Transverse colon (tissue), 4 donors: ENCODE measurements at regions not wholly inside any gene's neighbourhood (a gene's known extent, or its start where the extent isn't known, plus 50 kb on each side); places are given as distances from the start of the nearest gene placed in this dataset.

Experiments
- DNase-seq: peaks from one replicate; pipeline ENCODE4 v3.0.0-alpha.2; 2019
- H3K27ac ChIP-seq, 4 donors: fragments of 200-600 bp; sonication (generic); 2 replicates each; pipeline ENCODE4 v1.5.1; 2016 to 2018; ENCODE audit warnings: inconsistent platforms in 4 of 4
- H3K27me3 ChIP-seq: fragments of 200-600 bp; sonication (generic); 2 replicates; pipeline ENCODE4 v1.5.1; 2017; ENCODE audit warnings: inconsistent platforms
- H3K36me3 ChIP-seq, 4 donors: fragments of 200-600 bp; sonication (generic); 2 replicates each; pipeline ENCODE4 v1.5.1; 2017 to 2019; ENCODE audit warnings: inconsistent platforms in 4 of 4
- H3K4me1 ChIP-seq, 4 donors: fragments of 200-600 bp; sonication (generic); 2 replicates each; pipeline ENCODE4 v1.5.1; 2017 to 2020; ENCODE audit warnings: inconsistent platforms in 4 of 4
- H3K4me3 ChIP-seq, 4 donors: fragments of 200-600 bp; sonication (generic); 1 replicate in 1 of 4; 2 replicates in 3 of 4; pipeline versions ENCODE4 v1.5.1 to v1.6.1; 2017 to 2019; ENCODE audit warnings: inconsistent platforms in 4 of 4
- H3K9me3 ChIP-seq, 2 donors: fragments of 200-600 bp; sonication (generic); 2 replicates each; pipeline ENCODE4 v1.5.1; 2017 to 2019; ENCODE audit warnings: inconsistent platforms in 2 of 2
- CTCF ChIP-seq, 5 experiments: fragments of 200-600 bp in 3 of 5; fragments of 450-650 bp in 2 of 5; sonication (generic) in 3 of 5; IDR thresholded peaks; 1 replicate in 2 of 5; 2 replicates in 3 of 5; pipeline ENCODE4 v1.5.1; 2016 to 2017; ENCODE audit warnings: antibody characterized with exemption in 5 of 5, inconsistent platforms in 3 of 5, mild to moderate bottlenecking in 2 of 5, moderate library complexity in 1 of 5
- EP300 ChIP-seq: sonication (generic); formaldehyde crosslinking; IDR thresholded peaks from one replicate; pipeline ENCODE4 v1.6.1; 2017; ENCODE audit warnings: antibody characterized with exemption, low read depth
- POLR2A ChIP-seq: fragments of 450-650 bp; IDR thresholded peaks from one replicate; pipeline ENCODE4 v1.6.1; 2016; ENCODE audit warnings: antibody characterized with exemption, mild to moderate bottlenecking, moderate library complexity
- POLR2AphosphoS5 ChIP-seq, 3 donors: sonication (generic); formaldehyde crosslinking; IDR thresholded peaks; one replicate each; pipeline ENCODE4 v1.6.1; 2016; ENCODE audit warnings: antibody characterized with exemption in 3 of 3
- WGBS, 2 donors: methylation state at CpG; one replicate each; pipeline ENCODE4 v1.1.5; 2018; ENCODE audit warnings: low coverage in 1 of 2; 5-methylcytosine and 5-hydroxymethylcytosine counted together
- in situ Hi-C, 4 donors: fragments of 200-750 bp; cut with MboI; loops; one replicate each; pipeline versions ENCODE4 v1.15.0 to v1.15.1; 2017; ENCODE audit warnings: low sequenced_read_pairs in 3 of 4, low pct_ligation_motif_present in 1 of 4, low pct_unique_long_range_greater_than_20kb in 1 of 4
- intact Hi-C: fragments of 100-400 bp; cut with DNase I; formaldehyde crosslinking; loops from one replicate; pipeline ENCODE4 v1.15.1; 2023; ENCODE audit warnings: low total_unique reads

DNA sequence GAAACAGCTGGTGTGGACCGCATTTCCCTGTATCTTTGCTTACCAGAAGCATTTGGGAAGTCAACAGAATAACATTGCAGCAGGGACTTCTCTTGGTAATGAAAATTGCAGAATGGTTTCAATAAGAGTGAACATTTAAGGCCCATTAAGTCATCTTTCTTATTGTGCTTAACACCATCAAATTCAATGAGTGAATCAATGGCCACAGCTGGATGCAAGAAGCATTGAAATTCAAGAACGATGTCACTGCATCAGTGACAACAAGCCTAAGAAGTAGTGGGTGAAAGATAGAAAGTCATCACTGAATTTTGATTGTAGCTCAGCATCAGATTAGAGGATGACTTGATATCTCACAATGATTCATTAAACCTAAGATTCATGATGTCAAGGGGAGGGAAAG lies 93.9 kb upstream of the GPM6A start:
- Histone ChIP-seq H3K27ac (no peak overlapping the region), H3K4me1 (no peaks in the 10 kb centered on the region), H3K9me3 (no peaks in the 10 kb centered on the region), H3K4me3 (no peak overlapping the region), H3K27me3 (no peaks in the 10 kb centered on the region), H3K36me3 (no peaks in the 10 kb centered on the region)
- intact Hi-C loops, result no loop called here
- TF ChIP-seq EP300 (no peak), CTCF (IDR thresholded peaks at IDR 0.05) (no peak)
- in situ Hi-C loops, result no loop called here
- 82 to 84% methylated on average over 2 of the region's 2 CpGs for WGBS, 2 donors
- DNase-seq, result no peak

GRCh38 chr4:175906384-175906783 lies 94.3 kb upstream of the GPM6A start:
- Histone ChIP-seq H3K36me3 (no peaks in the 10 kb centered on the region), H3K9me3 (no peaks in the 10 kb centered on the region), H3K27ac (no peak overlapping the region), H3K4me3 (no peak overlapping the region), H3K27me3 (no peaks in the 10 kb centered on the region), H3K4me1 (no peaks in the 10 kb centered on the region)
- in situ Hi-C loops (no loop called here), intact Hi-C loops (no loop called here)
- TF ChIP-seq POLR2AphosphoS5 (IDR thresholded peaks at IDR 0.05) (no peak), POLR2A (no peak), EP300 (no peak), CTCF (IDR thresholded peaks at IDR 0.05) (no peak)
- DNase-seq, result no peak
- 87 to 91% methylated on average over 5 of the region's 5 CpGs for WGBS, 2 donors

- no peaks in the 10 kb centered on the region for H3K27me3 ChIP-seq
- 54 to 80% methylated on average over 3 to 4 of the region's 4 CpGs for WGBS, 2 donors
- intact Hi-C loops, result no loop called here
- no peak for TF ChIP-seq POLR2AphosphoS5 (IDR thresholded peaks at IDR 0.05)
- no peak for TF ChIP-seq POLR2A
- TF ChIP-seq CTCF (IDR thresholded peaks at IDR 0.05), result no peak
- no peak for TF ChIP-seq EP300
- no peaks in the 10 kb centered on the region for H3K36me3 ChIP-seq
- in situ Hi-C loops, result no loop called here
- no peaks in the 10 kb centered on the region for H3K4me1 ChIP-seq
- H3K27ac ChIP-seq, result no peak overlapping the region
- no peak for DNase-seq
- H3K4me3 ChIP-seq, result no peak overlapping the region
- H3K9me3 ChIP-seq, result no peaks in the 10 kb centered on the region
These were observed 98.6 kb upstream of the GPM6A start for GRCh38 chr4:175910700-175911099.

- in situ Hi-C loops (no loop called here), intact Hi-C loops (no loop called here)
- WGBS, 2 donors, result 56 to 69% methylated on average over 4 to 6 of the region's 6 CpGs
- Histone ChIP-seq H3K27me3 (no peaks in the 10 kb centered on the region), H3K36me3 (no peaks in the 10 kb centered on the region), H3K4me3 (no peak overlapping the region), H3K9me3 (no peaks in the 10 kb centered on the region), H3K27ac (no peak overlapping the region), H3K4me1 (no peaks in the 10 kb centered on the region)
- no peak for DNase-seq
- no peak for TF ChIP-seq POLR2A
- TF ChIP-seq POLR2AphosphoS5 (IDR thresholded peaks at IDR 0.05), result no peak
- no peak for TF ChIP-seq EP300
- no peak for TF ChIP-seq CTCF (IDR thresholded peaks at IDR 0.05)
These were observed 104.7 kb upstream of the GPM6A start for GRCh38 chr4:175916626-175917351.
